ENCODE measurements at regions not wholly inside any gene's neighbourhood (a gene's known extent, or its start where the extent isn't known, plus 50 kb on each side); places are given as distances from the start of the nearest gene placed in this dataset.

DNA sequence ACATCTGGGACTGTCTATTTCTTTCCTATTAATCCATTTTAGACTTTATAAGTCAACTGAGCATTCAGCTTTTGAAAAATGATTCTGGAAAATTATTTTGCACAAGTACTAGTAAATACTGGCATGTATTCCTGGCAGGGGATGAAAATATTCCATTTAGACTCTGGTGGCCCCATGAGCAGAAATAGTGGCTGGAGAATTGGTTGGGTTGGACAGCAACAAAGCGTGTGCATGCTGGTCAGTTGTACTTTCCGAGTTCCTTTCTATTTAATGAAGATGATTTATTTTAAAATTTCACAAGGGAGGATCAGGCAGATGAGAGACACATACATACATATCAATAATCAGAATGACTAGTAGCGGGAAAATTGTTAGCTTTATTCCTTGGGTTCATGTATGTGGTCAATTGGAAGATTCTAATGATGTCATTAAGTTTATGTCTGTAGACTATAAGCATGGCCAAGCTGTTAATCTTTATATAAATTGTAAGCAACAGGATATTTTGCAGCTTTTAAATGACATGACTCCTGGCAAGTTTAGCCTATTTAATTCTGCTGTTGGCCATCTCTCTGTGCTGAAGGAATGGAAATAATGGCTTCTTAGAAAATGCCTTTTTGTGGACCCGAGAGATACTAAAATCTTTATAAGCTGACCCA is 541.6 kb downstream of the SLC4A3 start:
- TF ChIP-seq, protein P1, sequence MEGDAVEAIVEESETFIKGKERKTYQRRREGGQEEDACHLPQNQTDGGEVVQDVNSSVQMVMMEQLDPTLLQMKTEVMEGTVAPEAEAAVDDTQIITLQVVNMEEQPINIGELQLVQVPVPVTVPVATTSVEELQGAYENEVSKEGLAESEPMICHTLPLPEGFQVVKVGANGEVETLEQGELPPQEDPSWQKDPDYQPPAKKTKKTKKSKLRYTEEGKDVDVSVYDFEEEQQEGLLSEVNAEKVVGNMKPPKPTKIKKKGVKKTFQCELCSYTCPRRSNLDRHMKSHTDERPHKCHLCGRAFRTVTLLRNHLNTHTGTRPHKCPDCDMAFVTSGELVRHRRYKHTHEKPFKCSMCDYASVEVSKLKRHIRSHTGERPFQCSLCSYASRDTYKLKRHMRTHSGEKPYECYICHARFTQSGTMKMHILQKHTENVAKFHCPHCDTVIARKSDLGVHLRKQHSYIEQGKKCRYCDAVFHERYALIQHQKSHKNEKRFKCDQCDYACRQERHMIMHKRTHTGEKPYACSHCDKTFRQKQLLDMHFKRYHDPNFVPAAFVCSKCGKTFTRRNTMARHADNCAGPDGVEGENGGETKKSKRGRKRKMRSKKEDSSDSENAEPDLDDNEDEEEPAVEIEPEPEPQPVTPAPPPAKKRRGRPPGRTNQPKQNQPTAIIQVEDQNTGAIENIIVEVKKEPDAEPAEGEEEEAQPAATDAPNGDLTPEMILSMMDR (IDR thresholded peaks at IDR 0.05) = no peak
- TF ChIP-seq POLR2A (IDR thresholded peaks at IDR 0.05) = no peak

Data from body of pancreas (tissue), 4 donors.